B cell (primary cell): ENCODE measurements at regions not wholly inside any gene's neighbourhood (a gene's known extent, or its start where the extent isn't known, plus 50 kb on each side); places are given as distances from the start of the nearest gene placed in this dataset.

Source experiments
- ATAC-seq: fragments of 200-7000 bp; cut with Tn5 transposase; one replicate; pipeline ENCODE4 v1.10.0; 2021; ENCODE audit warnings: low read depth, mild to moderate bottlenecking, moderate number of reproducible peaks, moderate library complexity
- CTCF ChIA-PET: fragments of 350-600 bp; sonication (Branson Sonifier 250); formaldehyde crosslinking; loops from one replicate; lab custom pipeline; 2021; ENCODE audit warnings: antibody characterized with exemption, inconsistent platforms; lab: Charles Lee
- POLR2A ChIA-PET: fragments of 350-600 bp; sonication (Branson Sonifier 250); formaldehyde crosslinking; loops from one replicate; lab custom pipeline; 2021; ENCODE audit warnings: antibody characterized with exemption; lab: Charles Lee
- DNase-seq: peaks from one replicate; pipeline ENCODE4 v3.0.0; 2013
- H2AFZ ChIP-seq: 2 replicates; pipeline ENCODE4 v1.6.1; 2012; ENCODE audit warnings: mild to moderate bottlenecking, low read depth, low read length; ENCODE audit not compliant: insufficient read depth, poor library complexity, severe bottlenecking
- H3K27ac ChIP-seq, 2 donors: 1 replicate in 1 of 2; 2 replicates in 1 of 2; pipeline ENCODE4 v1.5.1; 2012 to 2013; ENCODE audit warnings: low read length in 2 of 2, mild to moderate bottlenecking in 2 of 2, moderate library complexity in 1 of 2
- H3K27me3 ChIP-seq, 4 experiments: fragments of 200-600 bp in 1 of 4; sonication (generic) in 1 of 4; replicated peaks in 1 of 4; 1 replicate in 2 of 4; 2 replicates in 2 of 4; pipeline versions ENCODE4 v1.6.1 to v1.7.0; 2013 to 2016; ENCODE audit warnings: low read length in 3 of 4, mild to moderate bottlenecking in 2 of 4, mixed read lengths in 1 of 4, moderate library complexity in 1 of 4; ENCODE audit not compliant: insufficient read depth in 4 of 4, control insufficient read depth in 3 of 4; ENCODE audit errors: control extremely low read depth in 1 of 4
- H3K36me3 ChIP-seq, 2 experiments: replicated peaks in 1 of 2; 1 replicate in 1 of 2; 2 replicates in 1 of 2; pipeline versions ENCODE4 v1.6.1 to v1.7.1; 2013; ENCODE audit warnings: low read length in 1 of 2; ENCODE audit not compliant: insufficient read depth in 2 of 2, control insufficient read depth in 1 of 2; ENCODE audit errors: control extremely low read depth in 1 of 2, extremely low read depth in 1 of 2
- H3K4me1 ChIP-seq, 2 donors: fragments of 200-600 bp in 1 of 2; sonication (generic) in 1 of 2; 1 replicate in 1 of 2; 2 replicates in 1 of 2; pipeline versions ENCODE4 v1.5.1 to v1.6.1; 2013 to 2017; ENCODE audit warnings: low read length in 2 of 2; ENCODE audit not compliant: control insufficient read depth in 2 of 2, insufficient read depth in 2 of 2
- H3K4me2 ChIP-seq: replicated peaks from 2 replicates; pipeline ENCODE3; 2012; ENCODE audit warnings: mild to moderate bottlenecking, low read depth, low read length; ENCODE audit not compliant: poor library complexity, severe bottlenecking
- H3K4me3 ChIP-seq, 5 experiments: fragments of 200-600 bp in 1 of 5; sonication (generic) in 1 of 5; 1 replicate in 3 of 5; 2 replicates in 2 of 5; pipeline versions ENCODE4 v1.5.1 to v1.7.0; 2011 to 2016; ENCODE audit warnings: low read length in 4 of 5, mild to moderate bottlenecking in 4 of 5, low read depth in 2 of 5, control low read depth in 1 of 5, moderate library complexity in 1 of 5; ENCODE audit not compliant: insufficient read depth in 1 of 5; ENCODE audit errors: control extremely low read depth in 1 of 5, extremely low read depth in 1 of 5
- H3K79me2 ChIP-seq: fragments of 200-600 bp; sonication (generic); one replicate; pipeline ENCODE4 v1.6.0; 2016; ENCODE audit warnings: low read length; ENCODE audit not compliant: control insufficient read depth, insufficient read depth
- H3K9ac ChIP-seq: fragments of 200-600 bp; sonication (generic); 2 replicates; pipeline ENCODE4 v1.6.1; 2017; ENCODE audit warnings: mild to moderate bottlenecking, low read length, moderate library complexity
- H3K9me3 ChIP-seq, 3 donors: one replicate each; pipeline versions ENCODE4 v1.6.1 to v1.7.1; 2013; ENCODE audit warnings: low read length in 2 of 3; ENCODE audit not compliant: control insufficient read depth in 2 of 3, insufficient read depth in 1 of 3; ENCODE audit errors: control extremely low read depth in 1 of 3
- H4K20me1 ChIP-seq: 2 replicates; pipeline ENCODE4 v1.6.0; 2012; ENCODE audit warnings: mild to moderate bottlenecking, low read length; ENCODE audit not compliant: insufficient read depth, control insufficient read depth, poor library complexity, severe bottlenecking
- H3K27ac Mint-ChIP-seq: one replicate; pipeline ENCODE4 v1.8.0; 2021; ENCODE audit warnings: mixed read lengths
- H3K27me3 Mint-ChIP-seq: one replicate; pipeline ENCODE4 v1.8.0; 2021; ENCODE audit warnings: mixed read lengths
- H3K4me1 Mint-ChIP-seq: one replicate; pipeline ENCODE4 v1.8.0; 2021; ENCODE audit warnings: mixed read lengths
- H3K4me3 Mint-ChIP-seq: one replicate; pipeline ENCODE4 v1.8.0; 2021; ENCODE audit warnings: mixed read lengths
- H3K9me3 Mint-ChIP-seq: one replicate; pipeline ENCODE4 v1.8.0; 2022; ENCODE audit warnings: mixed read lengths; ENCODE audit not compliant: insufficient read depth
- EZH2 ChIP-seq: IDR thresholded peaks from 2 replicates; pipeline ENCODE4 v1.6.1; 2012; ENCODE audit warnings: borderline replicate concordance, low read depth, mild to moderate bottlenecking, moderate library complexity, low read length; ENCODE audit not compliant: insufficient read depth, poor library complexity, severe bottlenecking
- WGBS: methylation state at CpG from one replicate; pipeline ENCODE4 v1.1.5; 2013; ENCODE audit warnings: missing lambda C conversion rate; ENCODE audit not compliant: insufficient coverage; 5-methylcytosine and 5-hydroxymethylcytosine counted together
- intact Hi-C: fragments of 100-400 bp; cut with micrococcal nuclease; formaldehyde crosslinking; loops from one replicate; pipeline ENCODE4 v1.10.0; 2022
- TF ChIP-seq, protein P1 (sequence below): fragments of 200-600 bp; IDR thresholded peaks from one replicate; pipeline ENCODE4 v1.8.0; 2022; ENCODE audit warnings: antibody characterized with exemption, mild to moderate bottlenecking

DNA sequence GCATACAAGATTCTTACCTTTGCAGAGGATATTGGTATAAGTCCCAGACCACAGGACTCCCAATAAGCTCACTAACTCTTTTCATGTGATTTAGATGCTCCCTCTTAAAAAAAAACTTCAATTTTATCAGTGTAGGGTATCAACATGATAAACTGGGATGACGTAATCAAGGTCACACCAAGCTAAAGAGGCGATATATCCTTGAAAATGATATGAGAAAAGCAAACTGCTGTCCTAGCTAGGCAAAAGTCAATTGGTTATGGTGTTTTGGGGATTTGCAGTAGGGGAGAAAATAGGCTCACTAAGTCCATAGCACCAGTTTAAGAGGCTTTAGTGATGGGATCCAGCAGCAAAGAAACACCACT is 354.4 kb downstream of the DIRAS2 start:
- POLR2A ChIA-PET: no interaction called here
- Histone ChIP-seq H2AFZ (no peak overlapping the region), H3K36me3 (no peaks in the 10 kb centered on the region), H3K9me3 (no peaks in the 10 kb centered on the region), H3K9ac (no peak overlapping the region), H3K79me2 (no peaks in the 10 kb centered on the region), H4K20me1 (no peaks in the 10 kb centered on the region), H3K4me1 (peaks cover 0 to 8% of the 10 kb centered on the region in 2 donors), H3K4me2 (no peak overlapping the region), H3K27me3 (peaks cover 0 to 10% (median 0%) of the 10 kb centered on the region in 4 experiments), H3K4me3 (no peak overlapping the region), H3K27ac (no peak overlapping the region)
- intact Hi-C loops: no loop called here
- CTCF ChIA-PET: no interaction called here
- 100% methylated on average over 2 of the region's 2 CpGs for WGBS
- no peak for TF ChIP-seq EZH2
- TF ChIP-seq, protein P1, sequence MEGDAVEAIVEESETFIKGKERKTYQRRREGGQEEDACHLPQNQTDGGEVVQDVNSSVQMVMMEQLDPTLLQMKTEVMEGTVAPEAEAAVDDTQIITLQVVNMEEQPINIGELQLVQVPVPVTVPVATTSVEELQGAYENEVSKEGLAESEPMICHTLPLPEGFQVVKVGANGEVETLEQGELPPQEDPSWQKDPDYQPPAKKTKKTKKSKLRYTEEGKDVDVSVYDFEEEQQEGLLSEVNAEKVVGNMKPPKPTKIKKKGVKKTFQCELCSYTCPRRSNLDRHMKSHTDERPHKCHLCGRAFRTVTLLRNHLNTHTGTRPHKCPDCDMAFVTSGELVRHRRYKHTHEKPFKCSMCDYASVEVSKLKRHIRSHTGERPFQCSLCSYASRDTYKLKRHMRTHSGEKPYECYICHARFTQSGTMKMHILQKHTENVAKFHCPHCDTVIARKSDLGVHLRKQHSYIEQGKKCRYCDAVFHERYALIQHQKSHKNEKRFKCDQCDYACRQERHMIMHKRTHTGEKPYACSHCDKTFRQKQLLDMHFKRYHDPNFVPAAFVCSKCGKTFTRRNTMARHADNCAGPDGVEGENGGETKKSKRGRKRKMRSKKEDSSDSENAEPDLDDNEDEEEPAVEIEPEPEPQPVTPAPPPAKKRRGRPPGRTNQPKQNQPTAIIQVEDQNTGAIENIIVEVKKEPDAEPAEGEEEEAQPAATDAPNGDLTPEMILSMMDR: no peak
- peaks cover 6% of the 10 kb centered on the region for H3K4me1 Mint-ChIP-seq
- ATAC-seq: no peak
- H3K4me3 Mint-ChIP-seq: no peak overlapping the region
- H3K27ac Mint-ChIP-seq: no peak overlapping the region
- peaks cover 17% of the 10 kb centered on the region for H3K27me3 Mint-ChIP-seq
- no peak for DNase-seq
- no peaks in the 10 kb centered on the region for H3K9me3 Mint-ChIP-seq

DNA sequence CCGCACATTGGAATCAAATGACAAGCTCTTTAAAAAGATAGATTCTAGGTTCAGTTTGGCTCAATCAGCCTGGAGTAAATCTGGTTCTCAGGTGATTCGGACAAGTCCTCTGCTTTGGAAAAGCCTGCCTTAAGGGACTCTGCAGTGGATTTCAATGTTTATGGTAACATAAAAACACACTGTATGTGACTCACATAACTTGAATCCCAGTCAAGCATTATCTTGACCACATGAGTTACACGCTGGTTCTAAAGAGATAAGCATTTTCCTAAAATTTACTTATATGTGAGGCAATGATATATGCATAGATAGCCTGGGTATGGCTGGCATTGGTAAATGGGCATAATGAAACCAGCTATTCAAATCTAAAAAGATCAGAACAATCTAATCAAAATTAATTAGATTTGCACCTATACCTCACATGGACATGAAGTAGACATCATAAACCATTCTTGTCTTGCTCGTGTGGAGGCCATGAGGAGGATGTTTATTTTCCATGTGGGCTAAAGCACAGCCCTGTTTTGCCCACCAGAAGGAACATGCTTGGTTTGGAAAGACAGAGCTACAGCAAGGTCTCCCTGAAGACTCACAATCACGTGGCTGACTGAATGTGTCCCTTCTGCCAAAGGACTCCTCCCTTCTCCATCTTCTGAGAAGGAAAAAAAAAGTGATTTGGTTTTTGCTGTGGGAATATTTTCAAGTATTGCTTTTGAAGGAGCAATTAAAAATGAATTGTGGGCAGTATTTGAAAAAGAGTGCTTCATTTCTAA is 351.7 kb downstream of the DIRAS2 start:
- intact Hi-C loops: no loop called here
- Histone ChIP-seq H2AFZ (no peak overlapping the region), H3K36me3 (no peaks in the 10 kb centered on the region), H3K4me2 (no peak overlapping the region), H3K27me3 (peaks cover 0 to 10% (median 0%) of the 10 kb centered on the region in 4 experiments), H3K79me2 (no peaks in the 10 kb centered on the region), H3K4me1 (peaks cover 0 to 8% of the 10 kb centered on the region in 2 donors), H4K20me1 (no peaks in the 10 kb centered on the region), H3K9me3 (no peaks in the 10 kb centered on the region), H3K4me3 (no peak overlapping the region), H3K9ac (no peak overlapping the region), H3K27ac (no peak overlapping the region)
- H3K4me1 Mint-ChIP-seq: peaks cover 6% of the 10 kb centered on the region
- CTCF ChIA-PET: no interaction called here
- no peak for ATAC-seq
- no peak overlapping the region for H3K27ac Mint-ChIP-seq
- peaks cover 18% of the 10 kb centered on the region for H3K27me3 Mint-ChIP-seq
- POLR2A ChIA-PET: no interaction called here
- no peaks in the 10 kb centered on the region for H3K9me3 Mint-ChIP-seq
- 100% methylated on average over 1 of the region's 5 CpGs for WGBS
- TF ChIP-seq EZH2: no peak
- TF ChIP-seq, protein P1: no peak
- DNase-seq: no peak
- no peak overlapping the region for H3K4me3 Mint-ChIP-seq
